GM12878 (cell line): ENCODE measurements at regions not wholly inside any gene's neighbourhood (a gene's known extent, or its start where the extent isn't known, plus 50 kb on each side); places are given as distances from the start of the nearest gene placed in this dataset.

Source experiments
- BRCA1 ChIP-seq: IDR thresholded peaks from 2 replicates; pipeline ENCODE4 v1.6.1; 2011; ENCODE audit warnings: low read depth, low read length, improper control_type of control experiment
- EZH2 ChIP-seq: IDR thresholded peaks from 2 replicates; pipeline ENCODE4 v1.6.1; 2012; ENCODE audit warnings: low read depth, mild to moderate bottlenecking, control low read depth, inconsistent platforms, low read length, borderline replicate concordance; ENCODE audit not compliant: control insufficient read depth
- POLR2A ChIP-seq: IDR thresholded peaks from 2 replicates; pipeline ENCODE4 v1.6.1; 2011; ENCODE audit warnings: low read depth, mild to moderate bottlenecking, low read length
- POLR2AphosphoS5 ChIP-seq: IDR thresholded peaks from 2 replicates; pipeline ENCODE4 v1.6.1; 2011; ENCODE audit warnings: mild to moderate bottlenecking, low read length, inconsistent platforms
- POU2F2 ChIP-seq: IDR thresholded peaks from 3 replicates; pipeline ENCODE4 v1.6.1; 2011; ENCODE audit warnings: low read depth, mild to moderate bottlenecking, low read length, borderline replicate concordance
- SUZ12 ChIP-seq: fragments of 200-600 bp; sonication (generic); IDR thresholded peaks from one replicate; pipeline ENCODE4 v1.6.1; 2018; ENCODE audit warnings: antibody characterized with exemption, mild to moderate bottlenecking; ENCODE audit not compliant: unreplicated experiment
- TF ChIP-seq, protein P1 (sequence below): IDR thresholded peaks from 2 replicates; pipeline ENCODE4 v1.6.1; 2012; ENCODE audit warnings: low read depth, low read length, improper control_type of control experiment
- TF ChIP-seq, protein P2 (sequence below): fragments of 450-650 bp; IDR thresholded peaks from 2 replicates; pipeline ENCODE4 v1.6.1; 2017; ENCODE audit warnings: antibody characterized with exemption, mild to moderate bottlenecking, moderate library complexity

DNA sequence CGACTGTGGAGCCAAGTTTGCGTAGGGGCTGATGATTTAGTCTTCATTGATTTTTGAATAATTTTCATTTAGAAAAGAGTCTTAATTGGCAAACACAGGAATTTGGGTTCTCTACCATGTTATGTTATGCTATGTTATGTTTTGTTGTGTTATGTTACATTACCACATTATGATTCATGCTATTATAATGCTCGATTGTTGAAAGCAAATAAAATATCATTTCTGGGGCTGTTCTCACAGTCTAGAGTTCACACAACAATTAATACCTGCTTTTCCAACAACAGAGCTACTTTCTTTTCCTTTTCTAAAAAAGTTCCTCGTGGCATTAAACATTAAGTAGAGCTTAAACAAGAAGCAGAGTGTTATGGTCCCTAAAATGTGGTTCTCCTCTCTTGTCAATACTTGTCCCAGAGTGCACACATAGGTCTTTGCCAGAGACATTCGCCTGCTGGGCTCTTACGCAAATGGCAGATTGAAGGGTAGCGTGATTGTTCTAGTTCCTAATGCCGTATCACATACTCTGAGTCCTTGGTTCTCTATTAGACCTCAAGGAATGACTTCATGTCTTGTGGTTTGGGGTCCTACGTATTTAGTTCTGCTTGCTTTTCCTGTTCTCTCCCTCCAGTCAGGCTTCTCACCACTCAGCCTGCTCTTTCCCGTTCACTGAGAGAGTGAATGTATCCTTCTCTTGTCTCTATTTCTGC lies 370.3 kb downstream of the CD109 start:
- TF ChIP-seq POLR2AphosphoS5 (no peak), EZH2 (no peak), POLR2A (no peak), SUZ12 (no peak), POU2F2 (no peak), BRCA1 (no peak)
- TF ChIP-seq, protein P1, sequence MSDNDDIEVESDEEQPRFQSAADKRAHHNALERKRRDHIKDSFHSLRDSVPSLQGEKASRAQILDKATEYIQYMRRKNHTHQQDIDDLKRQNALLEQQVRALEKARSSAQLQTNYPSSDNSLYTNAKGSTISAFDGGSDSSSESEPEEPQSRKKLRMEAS = no peak
- TF ChIP-seq, protein P2, sequence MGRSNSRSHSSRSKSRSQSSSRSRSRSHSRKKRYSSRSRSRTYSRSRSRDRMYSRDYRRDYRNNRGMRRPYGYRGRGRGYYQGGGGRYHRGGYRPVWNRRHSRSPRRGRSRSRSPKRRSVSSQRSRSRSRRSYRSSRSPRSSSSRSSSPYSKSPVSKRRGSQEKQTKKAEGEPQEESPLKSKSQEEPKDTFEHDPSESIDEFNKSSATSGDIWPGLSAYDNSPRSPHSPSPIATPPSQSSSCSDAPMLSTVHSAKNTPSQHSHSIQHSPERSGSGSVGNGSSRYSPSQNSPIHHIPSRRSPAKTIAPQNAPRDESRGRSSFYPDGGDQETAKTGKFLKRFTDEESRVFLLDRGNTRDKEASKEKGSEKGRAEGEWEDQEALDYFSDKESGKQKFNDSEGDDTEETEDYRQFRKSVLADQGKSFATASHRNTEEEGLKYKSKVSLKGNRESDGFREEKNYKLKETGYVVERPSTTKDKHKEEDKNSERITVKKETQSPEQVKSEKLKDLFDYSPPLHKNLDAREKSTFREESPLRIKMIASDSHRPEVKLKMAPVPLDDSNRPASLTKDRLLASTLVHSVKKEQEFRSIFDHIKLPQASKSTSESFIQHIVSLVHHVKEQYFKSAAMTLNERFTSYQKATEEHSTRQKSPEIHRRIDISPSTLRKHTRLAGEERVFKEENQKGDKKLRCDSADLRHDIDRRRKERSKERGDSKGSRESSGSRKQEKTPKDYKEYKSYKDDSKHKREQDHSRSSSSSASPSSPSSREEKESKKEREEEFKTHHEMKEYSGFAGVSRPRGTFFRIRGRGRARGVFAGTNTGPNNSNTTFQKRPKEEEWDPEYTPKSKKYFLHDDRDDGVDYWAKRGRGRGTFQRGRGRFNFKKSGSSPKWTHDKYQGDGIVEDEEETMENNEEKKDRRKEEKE = no peak
